ENCODE measurements at regions not wholly inside any gene's neighbourhood (a gene's known extent, or its start where the extent isn't known, plus 50 kb on each side); places are given as distances from the start of the nearest gene placed in this dataset.
"Not testable (repeated sequence)": the region's sequence is repeated elsewhere in the genome, so short reads cannot be mapped to it uniquely, and the experiment has no call there.

- Histone ChIP-seq H3K36me3 (no peaks in the 10 kb centered on the region), H3K27me3 (no peaks in the 10 kb centered on the region), H3K9me3 (no peaks in the 10 kb centered on the region), H3K4me1 (no peaks in the 10 kb centered on the region), H3K4me3 (ENCODE audit: low read depth, low read length) (no peak overlapping the region)
- DNase-seq: peak; percentile 9
- peak; percentile 63 for TF ChIP-seq CTCF (IDR thresholded peaks at IDR 0.05; ENCODE audit: low read depth, low read length)
Observed at GRCh38 chr2:88903749-88904353, 212.4 kb downstream of the RPIA start.

DNA sequence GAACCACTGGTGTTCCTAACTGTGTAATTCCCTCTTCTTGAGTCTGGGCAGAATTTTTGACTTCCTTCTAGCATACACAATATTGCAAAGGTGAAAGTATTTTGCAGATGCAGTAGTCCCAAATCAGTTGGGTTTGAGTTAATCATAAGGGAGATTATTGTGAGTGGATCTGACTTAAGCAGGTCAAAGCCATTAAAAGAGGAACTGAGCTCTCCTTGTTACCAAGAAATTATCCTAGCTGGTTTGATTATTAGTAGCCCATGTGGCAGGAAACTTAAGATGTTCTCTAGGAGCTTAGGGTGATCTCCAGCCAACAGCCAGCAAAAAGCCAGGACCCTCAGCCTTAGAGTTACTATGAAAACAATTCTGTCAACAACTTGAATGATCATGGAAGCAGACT, 221.8 kb downstream of the RPIA start:
- H3K4me1 ChIP-seq: no peaks in the 10 kb centered on the region
- H3K27me3 ChIP-seq: no peaks in the 10 kb centered on the region
- H3K9me3 ChIP-seq: no peaks in the 10 kb centered on the region
- no peak overlapping the region for H3K4me3 ChIP-seq (ENCODE audit: low read depth, low read length)
- TF ChIP-seq CTCF (IDR thresholded peaks at IDR 0.05; ENCODE audit: low read depth, low read length): no peak
- no peaks in the 10 kb centered on the region for H3K36me3 ChIP-seq
- DNase-seq: no peak

DNA sequence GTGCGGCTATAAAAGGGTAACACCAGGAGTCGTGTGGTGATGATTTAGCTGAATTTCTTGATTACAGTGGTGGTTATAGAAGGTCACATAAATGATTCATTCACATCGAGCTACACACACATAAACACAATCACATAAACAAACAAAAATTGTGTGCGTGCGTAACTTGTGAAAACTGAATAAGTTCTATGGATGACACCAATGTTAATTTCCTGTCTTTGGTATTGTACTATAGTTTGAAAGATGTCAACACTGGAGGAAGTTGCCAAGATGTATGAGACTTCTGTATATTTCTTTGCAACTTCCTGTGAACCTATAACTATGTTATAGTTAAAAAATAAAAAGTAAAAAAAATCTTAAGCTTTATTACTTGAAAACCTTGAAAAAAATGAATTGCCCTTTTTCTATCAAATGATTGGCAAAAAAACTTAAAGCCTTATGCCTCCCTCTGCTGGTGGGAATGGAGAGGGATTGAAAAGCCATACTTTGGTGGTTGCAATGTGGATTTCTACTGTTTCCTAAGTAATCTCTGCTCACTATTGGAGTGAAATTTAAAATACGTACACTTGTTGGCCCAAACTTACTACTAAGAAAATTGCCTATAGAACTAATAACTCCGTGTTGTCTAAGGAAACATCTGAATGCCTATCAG, 227.7 kb downstream of the RPIA start:
- DNase-seq: no peak
- no peak overlapping the region for H3K4me3 ChIP-seq (ENCODE audit: low read depth, low read length)
- TF ChIP-seq CTCF (IDR thresholded peaks at IDR 0.05; ENCODE audit: low read depth, low read length): peak; percentile 56
- no peaks in the 10 kb centered on the region for H3K36me3 ChIP-seq
- no peaks in the 10 kb centered on the region for H3K27me3 ChIP-seq
- no peaks in the 10 kb centered on the region for H3K9me3 ChIP-seq
- no peaks in the 10 kb centered on the region for H3K4me1 ChIP-seq

DNA sequence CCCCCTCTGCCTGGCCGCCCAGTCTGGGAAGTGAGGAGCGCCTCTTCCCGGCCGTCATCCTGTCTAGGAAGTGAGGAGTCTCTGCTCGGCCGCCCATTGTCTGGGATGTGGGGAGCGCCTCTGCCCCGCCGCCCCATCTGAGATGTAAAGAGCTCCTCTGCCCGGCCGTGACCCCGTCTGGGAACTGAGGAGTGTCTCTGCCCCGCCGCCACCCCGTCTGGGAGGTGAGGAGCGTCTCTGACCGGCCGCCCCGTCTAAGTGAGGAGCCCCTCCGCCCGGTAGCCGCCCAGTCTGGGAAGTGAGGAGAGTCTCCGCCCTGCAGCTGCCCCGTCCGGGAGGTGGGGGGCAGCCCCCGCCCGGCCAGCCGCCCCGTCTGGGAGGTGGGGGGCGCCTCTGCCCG, 228.9 kb downstream of the RPIA start:
- not testable (repeated sequence) for H3K36me3 ChIP-seq; H3K4me3 ChIP-seq (ENCODE audit: low read depth, low read length); H3K4me1 ChIP-seq; H3K9me3 ChIP-seq; DNase-seq; H3K27me3 ChIP-seq

- no peak for DNase-seq
- H3K4me3 ChIP-seq (ENCODE audit: low read depth, low read length): no peak overlapping the region
- H3K4me1 ChIP-seq: no peaks in the 10 kb centered on the region
- no peaks in the 10 kb centered on the region for H3K36me3 ChIP-seq
- H3K27me3 ChIP-seq: no peaks in the 10 kb centered on the region
- TF ChIP-seq CTCF (IDR thresholded peaks at IDR 0.05; ENCODE audit: low read depth, low read length): no peak
- no peaks in the 10 kb centered on the region for H3K9me3 ChIP-seq
Observed at GRCh38 chr2:88924533-88924932, 233.1 kb downstream of the RPIA start.

GRCh38 chr2:88925770-88926462, 234.4 kb downstream of the RPIA start:
- H3K4me3 ChIP-seq (ENCODE audit: low read depth, low read length): no peak overlapping the region
- H3K36me3 ChIP-seq: no peaks in the 10 kb centered on the region
- H3K4me1 ChIP-seq: no peaks in the 10 kb centered on the region
- no peaks in the 10 kb centered on the region for H3K9me3 ChIP-seq
- no peak for TF ChIP-seq CTCF (IDR thresholded peaks at IDR 0.05; ENCODE audit: low read depth, low read length)
- no peaks in the 10 kb centered on the region for H3K27me3 ChIP-seq
- DNase-seq: no peak
